ENCODE measurements at regions not wholly inside any gene's neighbourhood (a gene's known extent, or its start where the extent isn't known, plus 50 kb on each side); places are given as distances from the start of the nearest gene placed in this dataset.
A peak's percentile ranks its signal among the peaks of the same experiment; 100 is the strongest.

DNA sequence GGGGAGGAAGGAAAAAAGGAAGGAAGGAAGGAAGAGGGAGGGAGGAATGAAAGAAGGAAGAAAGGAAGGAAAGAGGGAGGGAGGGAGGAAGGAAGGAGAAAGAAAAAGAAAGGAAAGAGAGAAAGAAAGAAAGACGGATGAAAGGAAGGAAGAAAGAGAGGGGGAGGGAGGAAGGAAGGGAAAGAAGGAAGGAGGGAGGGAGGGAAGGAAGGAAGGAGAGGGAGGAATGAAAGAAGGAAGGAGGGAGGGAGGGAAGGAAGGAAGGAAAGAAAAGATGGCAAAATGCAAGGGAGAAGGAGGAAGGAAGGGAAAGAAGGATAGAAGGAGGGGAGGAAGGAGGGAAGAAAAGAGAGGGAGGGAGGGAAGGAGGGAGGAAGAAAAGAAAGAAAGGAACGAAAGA is 257.3 kb upstream of the C16orf82 start:
- Histone ChIP-seq H3K9me3 (ENCODE audit: low read length) (no peaks in the 10 kb centered on the region), H3K36me3 (ENCODE audit: insufficient read depth, low read length) (no peaks in the 10 kb centered on the region), H3K27me3 (ENCODE audit: insufficient read depth, low read length, poor library complexity, severe bottlenecking) (no peaks in the 10 kb centered on the region), H3K4me3 (ENCODE audit: low read length) (no peak overlapping the region), H3K4me1 (ENCODE audit: insufficient read depth, low read length) (no peaks in the 10 kb centered on the region), H3K27ac (ENCODE audit: low read depth, low read length) (no peak overlapping the region)
- peaks cover 0 to 3% (median 0%) of the 10 kb centered on the region in 5 donors for H3K9me3 Mint-ChIP-seq
- H3K4me1 Mint-ChIP-seq = no peaks in the 10 kb centered on the region
- ChIA-PET CTCF (no interaction called here), POLR2A (no interaction called here)
- H3K27me3 Mint-ChIP-seq = peaks cover 0 to 25% of the 10 kb centered on the region in 2 donors
- H3K27ac Mint-ChIP-seq = no peak overlapping the region
- H3K4me3 Mint-ChIP-seq = no peak overlapping the region
- DNase-seq = no peak
- peaks cover 0 to 2% (median 0%) of the 10 kb centered on the region in 3 donors for H3K36me3 Mint-ChIP-seq

DNA sequence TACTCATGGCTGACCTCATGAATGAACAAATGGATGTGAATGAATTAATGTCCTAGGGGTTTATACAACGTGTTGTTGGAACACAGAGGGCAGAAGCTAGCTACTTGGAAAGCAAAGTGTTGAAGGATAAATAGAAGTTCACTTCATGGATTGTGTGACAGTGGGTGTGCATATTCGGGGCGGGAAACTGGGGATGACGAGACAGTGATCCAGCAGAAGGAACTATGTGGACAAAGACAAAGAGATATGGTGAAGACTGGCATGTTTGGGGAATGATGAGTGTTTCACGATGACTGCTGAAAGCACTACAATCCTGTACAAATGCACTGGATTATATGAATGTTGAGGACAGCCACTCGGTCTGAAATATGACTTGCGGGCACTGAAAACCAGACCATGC is 250.5 kb upstream of the C16orf82 start:
- H3K27me3 Mint-ChIP-seq = peaks cover 2 to 18% of the 10 kb centered on the region in 2 donors
- no peak overlapping the region for H3K4me3 ChIP-seq (ENCODE audit: low read length)

DNA sequence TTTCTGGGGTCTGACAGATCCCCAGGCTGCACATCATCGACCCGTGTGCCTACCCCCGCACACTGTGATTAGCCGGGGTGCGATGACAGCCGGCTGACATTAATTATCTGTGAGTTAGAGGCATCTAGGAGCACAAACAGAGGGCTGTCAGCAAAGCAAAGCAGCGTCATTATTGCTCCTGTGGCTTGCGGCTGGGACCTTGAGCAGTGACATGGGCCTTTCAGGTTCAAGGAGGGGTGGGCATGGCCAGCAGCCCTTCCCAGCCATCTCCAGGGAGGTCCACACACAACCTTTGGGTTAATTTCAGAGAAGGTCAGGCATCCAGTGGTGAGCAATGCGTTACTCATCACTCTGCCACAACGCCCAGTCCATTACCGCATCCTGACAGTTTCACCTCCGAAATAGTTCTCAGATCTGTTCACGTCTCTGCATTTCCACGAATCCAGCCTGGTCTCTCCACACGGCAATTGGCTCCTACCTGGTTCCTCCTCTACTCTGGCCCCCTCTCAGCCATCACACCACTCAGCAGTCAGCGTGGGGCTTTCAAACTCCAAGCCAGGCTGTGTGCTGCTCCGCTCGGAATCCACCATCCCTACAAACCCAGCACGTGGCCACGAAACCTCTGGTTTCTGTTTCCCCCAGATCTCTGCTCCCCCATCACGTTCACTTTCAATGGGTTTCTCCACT is 249.7 kb upstream of the C16orf82 start:
- ChIA-PET CTCF (no interaction called here), POLR2A (no interaction called here)
- Histone ChIP-seq H3K4me1 (ENCODE audit: insufficient read depth, low read length) (no peaks in the 10 kb centered on the region), H3K27ac (ENCODE audit: low read depth, low read length) (no peak overlapping the region), H3K9me3 (ENCODE audit: low read length) (no peaks in the 10 kb centered on the region), H3K4me3 (ENCODE audit: low read length) (no peak overlapping the region), H3K27me3 (ENCODE audit: insufficient read depth, low read length, poor library complexity, severe bottlenecking) (peaks cover 2% of the 10 kb centered on the region), H3K36me3 (ENCODE audit: insufficient read depth, low read length) (no peaks in the 10 kb centered on the region)
- Mint-ChIP-seq H3K36me3 (no peaks in the 10 kb centered on the region), H3K4me1 (no peaks in the 10 kb centered on the region), H3K27me3 (peaks cover 2 to 18% of the 10 kb centered on the region in 2 donors), H3K9me3 (no peaks in the 10 kb centered on the region), H3K27ac (no peak overlapping the region), H3K4me3 (peak overlapping the region in 1 of 7 donors; percentile 29)
- DNase-seq = no peak

More for the DNA sequence above, 250.5 kb upstream of the C16orf82 start:
- CTCF ChIA-PET = no interaction called here
- no peaks in the 10 kb centered on the region for H3K36me3 Mint-ChIP-seq
- POLR2A ChIA-PET = no interaction called here
- H3K4me3 Mint-ChIP-seq = no peak overlapping the region
- Histone ChIP-seq H3K27me3 (ENCODE audit: insufficient read depth, low read length, poor library complexity, severe bottlenecking) (peaks cover 2% of the 10 kb centered on the region), H3K4me1 (ENCODE audit: insufficient read depth, low read length) (no peaks in the 10 kb centered on the region), H3K36me3 (ENCODE audit: insufficient read depth, low read length) (no peaks in the 10 kb centered on the region), H3K27ac (ENCODE audit: low read depth, low read length) (no peak overlapping the region), H3K9me3 (ENCODE audit: low read length) (no peaks in the 10 kb centered on the region)
- no peaks in the 10 kb centered on the region for H3K4me1 Mint-ChIP-seq
- no peaks in the 10 kb centered on the region for H3K9me3 Mint-ChIP-seq
- DNase-seq = no peak
- H3K27ac Mint-ChIP-seq = no peak overlapping the region

DNA sequence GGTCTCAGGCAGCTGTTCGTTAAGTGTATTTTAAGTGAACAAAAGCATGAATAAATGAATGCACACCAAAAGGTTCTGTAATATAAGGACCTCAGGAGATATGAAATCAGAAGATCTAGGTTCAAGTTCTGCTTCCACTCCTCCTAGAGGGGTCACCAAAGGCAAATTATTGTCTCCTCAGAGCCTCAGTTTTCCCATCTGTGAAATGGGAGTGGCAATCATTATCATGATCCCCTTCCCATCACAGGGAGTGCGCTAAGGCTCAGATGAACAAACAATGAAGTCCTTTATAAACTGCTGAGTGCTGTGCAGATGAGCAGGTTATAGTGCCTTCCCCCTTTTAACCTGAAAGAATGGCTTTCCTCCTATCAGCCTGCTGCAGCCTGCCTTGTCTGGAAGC is 248.3 kb upstream of the C16orf82 start:
- CTCF ChIA-PET = no interaction called here
- Mint-ChIP-seq H3K9me3 (no peaks in the 10 kb centered on the region), H3K27ac (no peak overlapping the region), H3K27me3 (peaks cover 2 to 18% of the 10 kb centered on the region in 2 donors), H3K36me3 (no peaks in the 10 kb centered on the region), H3K4me1 (no peaks in the 10 kb centered on the region), H3K4me3 (no peak overlapping the region)
- Histone ChIP-seq H3K27ac (ENCODE audit: low read depth, low read length) (no peak overlapping the region), H3K27me3 (ENCODE audit: insufficient read depth, low read length, poor library complexity, severe bottlenecking) (peaks cover 2% of the 10 kb centered on the region), H3K4me1 (ENCODE audit: insufficient read depth, low read length) (no peaks in the 10 kb centered on the region), H3K9me3 (ENCODE audit: low read length) (no peaks in the 10 kb centered on the region), H3K36me3 (ENCODE audit: insufficient read depth, low read length) (no peaks in the 10 kb centered on the region), H3K4me3 (ENCODE audit: low read length) (no peak overlapping the region)
- POLR2A ChIA-PET = no interaction called here
- DNase-seq = no peak

DNA sequence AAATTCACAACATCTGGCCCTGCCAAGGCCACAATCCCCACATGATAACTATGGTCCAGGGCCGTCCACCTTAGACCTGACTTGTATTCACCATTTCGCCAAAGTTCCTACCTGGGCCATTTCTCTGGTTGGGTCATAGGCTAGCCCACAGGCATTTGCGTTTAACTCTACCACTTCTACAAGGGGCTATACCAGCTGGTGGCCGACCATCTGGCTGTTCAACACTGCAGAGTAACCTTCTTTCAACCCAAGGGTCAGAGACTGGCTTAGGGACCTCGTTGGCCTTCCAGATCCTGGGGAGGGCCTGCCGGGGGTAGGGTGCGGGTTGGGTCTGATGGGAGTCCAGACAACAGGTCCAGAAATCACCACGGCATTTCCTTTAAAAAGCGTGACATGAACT is 242.3 kb upstream of the C16orf82 start:
- no peaks in the 10 kb centered on the region for H3K36me3 Mint-ChIP-seq
- no peak for DNase-seq
- Histone ChIP-seq H3K9me3 (ENCODE audit: low read length) (no peaks in the 10 kb centered on the region), H3K4me3 (ENCODE audit: low read length) (no peak overlapping the region), H3K27ac (ENCODE audit: low read depth, low read length) (no peak overlapping the region), H3K4me1 (ENCODE audit: insufficient read depth, low read length) (no peaks in the 10 kb centered on the region), H3K27me3 (ENCODE audit: insufficient read depth, low read length, poor library complexity, severe bottlenecking) (peaks cover 2% of the 10 kb centered on the region), H3K36me3 (ENCODE audit: insufficient read depth, low read length) (no peaks in the 10 kb centered on the region)
- H3K4me3 Mint-ChIP-seq = no peak overlapping the region
- H3K27ac Mint-ChIP-seq = no peak overlapping the region
- peaks cover 14 to 38% of the 10 kb centered on the region in 2 donors for H3K27me3 Mint-ChIP-seq
- ChIA-PET CTCF (no interaction called here), POLR2A (no interaction called here)
- no peaks in the 10 kb centered on the region for H3K4me1 Mint-ChIP-seq
- peaks cover 0 to 2% (median 0%) of the 10 kb centered on the region in 5 donors for H3K9me3 Mint-ChIP-seq

DNA sequence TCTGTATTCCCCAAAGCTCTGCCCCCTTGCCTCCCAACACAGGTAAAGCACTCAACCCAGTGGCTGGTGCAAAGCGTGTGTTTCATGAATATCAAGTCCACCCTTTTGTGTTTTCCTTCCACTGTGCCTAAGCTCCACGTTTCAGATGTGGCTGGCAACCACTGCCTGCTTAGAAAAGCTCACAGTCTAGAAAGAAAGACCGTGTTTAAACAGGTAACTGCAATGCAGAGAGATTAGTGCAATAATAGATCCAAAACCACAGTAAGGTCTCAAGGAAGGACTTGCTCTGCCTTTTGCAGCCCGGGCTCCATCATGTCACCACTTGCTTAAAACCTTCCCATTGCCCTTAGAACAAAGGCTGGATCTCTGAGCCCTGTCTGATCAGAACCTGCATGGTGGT is 240.2 kb upstream of the C16orf82 start:
- POLR2A ChIA-PET = no interaction called here

DNA sequence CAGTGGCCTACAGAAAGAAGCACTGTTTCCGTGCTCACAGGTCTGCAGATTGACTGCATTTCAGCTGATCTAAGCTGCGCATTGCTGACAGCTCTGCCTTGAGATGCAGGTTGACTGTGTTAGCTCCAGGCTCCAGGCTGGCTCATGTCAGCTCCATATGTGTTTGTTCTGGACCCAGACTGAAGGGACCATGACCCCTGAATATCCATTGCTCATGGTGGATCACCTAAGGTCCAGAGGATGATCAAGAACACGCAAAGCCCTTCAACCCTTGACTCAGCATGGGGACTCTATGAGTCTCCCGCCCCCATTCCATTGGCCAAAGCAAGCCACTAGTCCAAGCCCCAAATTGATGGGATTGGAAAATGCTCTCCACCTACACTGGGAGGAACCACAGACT is 239.3 kb upstream of the C16orf82 start:
- Histone ChIP-seq H3K27me3 (ENCODE audit: insufficient read depth, low read length, poor library complexity, severe bottlenecking) (no peaks in the 10 kb centered on the region), H3K36me3 (ENCODE audit: insufficient read depth, low read length) (no peaks in the 10 kb centered on the region), H3K4me3 (ENCODE audit: low read length) (no peak overlapping the region), H3K4me1 (ENCODE audit: insufficient read depth, low read length) (no peaks in the 10 kb centered on the region), H3K27ac (ENCODE audit: low read depth, low read length) (no peak overlapping the region), H3K9me3 (ENCODE audit: low read length) (no peaks in the 10 kb centered on the region)
- Mint-ChIP-seq H3K27me3 (peaks cover 19 to 46% of the 10 kb centered on the region in 2 donors), H3K36me3 (no peaks in the 10 kb centered on the region), H3K4me1 (no peaks in the 10 kb centered on the region), H3K27ac (no peak overlapping the region), H3K9me3 (peaks cover 0 to 3% (median 0%) of the 10 kb centered on the region in 5 donors), H3K4me3 (no peak overlapping the region)
- DNase-seq = no peak
- POLR2A ChIA-PET = no interaction called here
- CTCF ChIA-PET = no interaction called here

More for the DNA sequence above, 240.2 kb upstream of the C16orf82 start:
- Histone ChIP-seq H3K27ac (ENCODE audit: low read depth, low read length) (no peak overlapping the region), H3K9me3 (ENCODE audit: low read length) (no peaks in the 10 kb centered on the region), H3K4me3 (ENCODE audit: low read length) (no peak overlapping the region), H3K4me1 (ENCODE audit: insufficient read depth, low read length) (no peaks in the 10 kb centered on the region), H3K27me3 (ENCODE audit: insufficient read depth, low read length, poor library complexity, severe bottlenecking) (no peaks in the 10 kb centered on the region), H3K36me3 (ENCODE audit: insufficient read depth, low read length) (no peaks in the 10 kb centered on the region)
- CTCF ChIA-PET = no interaction called here
- no peaks in the 10 kb centered on the region for H3K4me1 Mint-ChIP-seq
- H3K27me3 Mint-ChIP-seq = peaks cover 19 to 38% of the 10 kb centered on the region in 2 donors
- no peaks in the 10 kb centered on the region for H3K36me3 Mint-ChIP-seq
- H3K4me3 Mint-ChIP-seq = no peak overlapping the region
- no peak for DNase-seq
- H3K9me3 Mint-ChIP-seq = peaks cover 0 to 3% (median 0%) of the 10 kb centered on the region in 5 donors
- H3K27ac Mint-ChIP-seq = no peak overlapping the region

DNA sequence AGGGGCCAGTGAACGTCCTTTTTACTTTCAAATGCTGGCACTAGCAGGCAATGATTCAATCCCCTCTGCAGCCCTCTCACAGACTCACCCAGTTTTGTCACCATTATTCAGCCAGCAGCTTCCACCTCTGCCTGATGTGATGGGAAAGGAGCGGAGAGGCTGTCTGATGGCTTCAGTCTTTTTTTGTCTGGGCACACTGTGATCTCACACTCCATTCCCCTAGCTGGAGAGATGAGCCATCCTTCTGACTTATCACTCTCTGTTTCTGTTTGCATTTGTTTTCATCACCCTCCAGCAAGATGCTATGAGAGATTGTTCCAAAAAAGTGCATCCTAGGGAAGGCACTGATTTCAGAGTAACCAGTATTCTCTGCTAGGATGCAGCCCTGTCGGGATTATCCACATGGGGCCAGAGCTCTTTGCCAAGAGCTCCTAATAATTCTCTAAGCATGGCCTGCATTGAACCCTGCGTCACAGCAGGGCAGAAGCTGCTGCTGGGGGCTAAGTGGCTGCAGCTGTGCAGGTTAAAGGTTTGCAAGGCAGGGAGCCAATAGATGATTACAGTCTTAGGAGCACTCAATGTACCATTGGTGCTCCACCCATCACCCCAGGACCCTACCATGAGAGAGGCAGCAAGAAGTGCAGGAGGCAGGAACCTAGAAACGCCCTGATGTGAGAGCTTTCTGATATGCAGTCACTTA is 236.1 kb upstream of the C16orf82 start:
- no peak overlapping the region for H3K4me3 Mint-ChIP-seq
- Histone ChIP-seq H3K27me3 (ENCODE audit: insufficient read depth, low read length, poor library complexity, severe bottlenecking) (no peaks in the 10 kb centered on the region), H3K27ac (ENCODE audit: low read depth, low read length) (no peak overlapping the region), H3K9me3 (ENCODE audit: low read length) (no peaks in the 10 kb centered on the region), H3K4me1 (ENCODE audit: insufficient read depth, low read length) (no peaks in the 10 kb centered on the region), H3K4me3 (ENCODE audit: low read length) (no peak overlapping the region), H3K36me3 (ENCODE audit: insufficient read depth, low read length) (no peaks in the 10 kb centered on the region)
- no peak for DNase-seq
- H3K36me3 Mint-ChIP-seq = no peaks in the 10 kb centered on the region
- ChIA-PET POLR2A (no interaction called here), CTCF (no interaction called here)
- peaks cover 0 to 11% (median 0%) of the 10 kb centered on the region in 5 donors for H3K9me3 Mint-ChIP-seq
- H3K27me3 Mint-ChIP-seq = peaks cover 16 to 45% of the 10 kb centered on the region in 2 donors
- no peaks in the 10 kb centered on the region for H3K4me1 Mint-ChIP-seq
- H3K27ac Mint-ChIP-seq = no peak overlapping the region

Measured in CD8-positive, alpha-beta memory T cell (primary cell).